Esophagus (tissue), 2 donors: ENCODE measurements at regions not wholly inside any gene's neighbourhood (a gene's known extent, or its start where the extent isn't known, plus 50 kb on each side); places are given as distances from the start of the nearest gene placed in this dataset.

Experiments used
- H3K27ac ChIP-seq, 2 donors: one replicate each; pipeline ENCODE4 v1.5.1; 2013; ENCODE audit warnings: low read depth in 2 of 2, mild to moderate bottlenecking in 2 of 2, inconsistent platforms in 1 of 2, low read length in 1 of 2, moderate library complexity in 1 of 2
- H3K27me3 ChIP-seq, 2 donors: one replicate each; pipeline ENCODE4 v1.6.1; 2013; ENCODE audit warnings: low read length in 2 of 2, control low read depth in 1 of 2, mild to moderate bottlenecking in 1 of 2; ENCODE audit not compliant: insufficient read depth in 2 of 2, control insufficient read depth in 1 of 2
- H3K36me3 ChIP-seq, 2 donors: one replicate each; pipeline ENCODE4 v1.6.1; 2013; ENCODE audit warnings: low read length in 1 of 2; ENCODE audit not compliant: control insufficient read depth in 2 of 2, insufficient read depth in 2 of 2
- H3K4me1 ChIP-seq, 2 donors: one replicate each; pipeline ENCODE4 v1.6.1; 2013; ENCODE audit warnings: low read length in 1 of 2; ENCODE audit not compliant: control insufficient read depth in 2 of 2, insufficient read depth in 2 of 2
- H3K4me3 ChIP-seq, 2 donors: one replicate each; pipeline ENCODE4 v1.5.1; 2013; ENCODE audit warnings: low read length in 2 of 2, mild to moderate bottlenecking in 2 of 2, low read depth in 1 of 2, moderate library complexity in 1 of 2
- H3K9me3 ChIP-seq, 2 donors: one replicate each; pipeline ENCODE4 v1.6.1; 2013; ENCODE audit warnings: mild to moderate bottlenecking in 2 of 2, low read depth in 1 of 2, low read length in 1 of 2, moderate library complexity in 1 of 2; ENCODE audit not compliant: control insufficient read depth in 2 of 2, insufficient read depth in 1 of 2
- WGBS, 2 donors: extraction: QIAGEN DNeasy Blood & Tissue Kit; methylation state at CpG; one replicate each; pipeline ENCODE4 v1.1.7; 2013; 5-methylcytosine and 5-hydroxymethylcytosine counted together
- donor health status: healthy with polysubstance abuse.
- donor health status: Bipolar disorder and iron deficiency.

DNA sequence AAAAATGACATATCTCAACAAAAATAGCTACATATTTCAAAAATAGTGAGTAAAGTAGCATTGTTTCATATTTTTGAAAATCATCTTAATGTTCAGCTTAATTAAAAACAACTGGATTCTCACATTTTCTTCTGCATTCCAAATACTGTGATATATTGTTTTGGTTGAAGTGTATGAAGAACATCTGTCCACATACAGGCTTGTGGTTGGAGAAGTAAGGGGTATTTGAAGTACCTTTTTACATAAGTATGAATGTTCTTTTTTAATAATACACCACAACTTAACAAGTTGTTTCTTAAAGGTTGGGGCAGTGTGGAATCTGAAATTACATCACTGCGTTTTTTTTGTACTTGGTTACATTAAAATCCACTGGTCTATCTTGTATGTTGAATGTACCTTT is 442.5 kb downstream of the KIF20B start:
- H3K36me3 ChIP-seq: no peaks in the 10 kb centered on the region
- H3K4me1 ChIP-seq: no peaks in the 10 kb centered on the region
- WGBS, 2 donors: 88 to 92% methylated on average over 1 of the region's 1 CpG
- H3K4me3 ChIP-seq: no peak overlapping the region
- no peak overlapping the region for H3K27ac ChIP-seq
- peaks cover 0 to 2% of the 10 kb centered on the region in 2 donors for H3K9me3 ChIP-seq
- peaks cover 0 to 5% of the 10 kb centered on the region in 2 donors for H3K27me3 ChIP-seq

GRCh38 chr10:90148116-90148855 is 446.9 kb downstream of the KIF20B start:
- H3K9me3 ChIP-seq: peaks cover 0 to 2% of the 10 kb centered on the region in 2 donors
- no peaks in the 10 kb centered on the region for H3K36me3 ChIP-seq
- H3K27ac ChIP-seq: no peak overlapping the region
- H3K4me3 ChIP-seq: no peak overlapping the region
- no peaks in the 10 kb centered on the region for H3K27me3 ChIP-seq
- WGBS, 2 donors: 64 to 70% methylated on average over 6 of the region's 6 CpGs
- H3K4me1 ChIP-seq: no peaks in the 10 kb centered on the region

DNA sequence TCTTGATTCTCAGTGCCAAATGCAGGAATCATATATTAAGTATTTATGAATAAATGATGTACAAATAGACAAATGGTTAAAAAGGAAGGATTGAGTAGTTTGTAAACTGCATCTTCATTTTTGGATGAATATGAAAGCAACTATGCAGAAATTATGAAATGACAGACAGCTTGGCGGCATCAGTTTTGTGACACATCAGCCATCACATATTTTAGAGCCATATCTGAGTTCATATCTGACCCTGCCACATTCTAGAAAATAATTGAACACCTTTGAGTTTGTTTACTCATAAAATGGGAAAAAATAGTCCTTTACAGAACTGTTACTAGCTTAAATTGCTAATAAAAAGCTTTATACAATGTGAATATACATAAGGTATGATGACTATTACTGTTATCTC is 448.2 kb downstream of the KIF20B start:
- H3K27ac ChIP-seq: no peak overlapping the region
- no peaks in the 10 kb centered on the region for H3K36me3 ChIP-seq
- H3K9me3 ChIP-seq: no peaks in the 10 kb centered on the region
- no peaks in the 10 kb centered on the region for H3K4me1 ChIP-seq
- 90 to 91% methylated on average over 1 of the region's 1 CpG for WGBS, 2 donors
- no peak overlapping the region for H3K4me3 ChIP-seq
- no peaks in the 10 kb centered on the region for H3K27me3 ChIP-seq

GRCh38 chr10:90162271-90162853 is 461.0 kb downstream of the KIF20B start:
- Histone ChIP-seq H3K36me3 (no peaks in the 10 kb centered on the region), H3K9me3 (no peaks in the 10 kb centered on the region), H3K4me3 (no peak overlapping the region), H3K27me3 (no peaks in the 10 kb centered on the region), H3K4me1 (no peaks in the 10 kb centered on the region), H3K27ac (no peak overlapping the region)
- WGBS, 2 donors: 90 to 93% methylated on average over 2 of the region's 2 CpGs

DNA sequence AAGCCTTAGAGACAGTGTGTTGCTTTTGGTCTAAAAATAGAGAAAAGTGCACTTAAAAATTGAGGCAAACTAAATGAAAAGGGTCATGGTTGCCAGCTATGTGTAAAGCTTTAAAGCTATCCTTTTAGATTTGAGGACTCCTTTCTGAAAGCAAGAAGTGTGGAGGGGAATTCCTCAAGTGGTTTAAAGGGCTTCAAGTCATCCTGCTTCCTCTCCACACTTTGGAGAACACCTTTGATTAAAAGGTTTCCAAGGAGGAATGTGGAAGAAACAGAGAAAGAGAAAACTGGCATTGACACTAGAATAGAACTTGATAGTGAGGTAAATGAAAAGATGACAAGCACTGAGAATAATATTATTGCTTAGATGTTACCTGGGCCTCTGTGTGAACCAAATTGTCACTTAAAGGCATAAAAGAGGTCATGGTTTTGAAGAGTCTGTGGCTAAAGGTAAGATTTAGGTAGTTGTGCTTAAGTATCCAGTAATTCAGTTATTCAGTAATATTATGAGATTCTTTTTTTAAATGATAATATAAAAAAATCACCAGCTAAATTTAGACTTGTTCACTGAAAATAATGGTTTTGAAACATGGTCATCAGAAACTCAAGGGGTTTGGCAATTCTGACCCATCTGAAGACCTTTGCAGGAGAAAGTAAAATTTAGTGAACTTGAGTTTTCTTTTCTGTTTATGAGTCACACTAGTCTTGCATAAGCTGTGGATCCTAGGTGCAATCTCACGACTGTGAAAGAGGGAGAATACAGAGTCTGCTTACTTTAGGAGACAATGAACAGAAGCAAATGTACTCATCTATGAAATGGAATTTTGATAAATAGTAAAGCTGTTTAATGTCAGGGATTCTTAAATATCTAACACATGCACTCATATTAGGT is 466.0 kb downstream of the KIF20B start:
- no peaks in the 10 kb centered on the region for H3K27me3 ChIP-seq
- no peaks in the 10 kb centered on the region for H3K4me1 ChIP-seq
- no peak overlapping the region for H3K27ac ChIP-seq
- no peaks in the 10 kb centered on the region for H3K36me3 ChIP-seq
- 17 to 19% methylated on average over 1 of the region's 1 CpG for WGBS, 2 donors
- H3K4me3 ChIP-seq: no peak overlapping the region
- no peaks in the 10 kb centered on the region for H3K9me3 ChIP-seq

DNA sequence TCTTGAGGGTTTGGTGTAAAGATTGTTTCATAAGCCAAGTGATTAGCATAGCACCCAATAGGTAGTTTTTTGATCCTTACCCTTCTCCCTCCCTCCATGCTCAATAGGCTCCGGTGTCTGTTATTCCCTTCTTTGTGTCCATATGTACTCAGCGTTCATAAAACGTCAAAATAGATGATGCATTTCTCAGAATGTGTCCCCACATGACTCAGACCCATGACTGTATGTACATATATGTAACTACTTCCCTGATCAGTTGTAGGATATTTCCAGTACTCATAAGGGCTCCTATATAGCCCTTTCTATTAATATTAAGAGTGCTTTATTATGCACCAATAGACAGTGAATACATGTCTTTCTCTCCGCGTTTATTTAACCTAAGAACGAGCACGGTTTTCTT is 466.9 kb downstream of the KIF20B start:
- H3K27me3 ChIP-seq: no peaks in the 10 kb centered on the region
- H3K27ac ChIP-seq: no peak overlapping the region
- H3K9me3 ChIP-seq: no peaks in the 10 kb centered on the region
- no peaks in the 10 kb centered on the region for H3K4me1 ChIP-seq
- H3K4me3 ChIP-seq: no peak overlapping the region
- 67 to 77% methylated on average over 7 of the region's 7 CpGs for WGBS, 2 donors
- no peaks in the 10 kb centered on the region for H3K36me3 ChIP-seq

DNA sequence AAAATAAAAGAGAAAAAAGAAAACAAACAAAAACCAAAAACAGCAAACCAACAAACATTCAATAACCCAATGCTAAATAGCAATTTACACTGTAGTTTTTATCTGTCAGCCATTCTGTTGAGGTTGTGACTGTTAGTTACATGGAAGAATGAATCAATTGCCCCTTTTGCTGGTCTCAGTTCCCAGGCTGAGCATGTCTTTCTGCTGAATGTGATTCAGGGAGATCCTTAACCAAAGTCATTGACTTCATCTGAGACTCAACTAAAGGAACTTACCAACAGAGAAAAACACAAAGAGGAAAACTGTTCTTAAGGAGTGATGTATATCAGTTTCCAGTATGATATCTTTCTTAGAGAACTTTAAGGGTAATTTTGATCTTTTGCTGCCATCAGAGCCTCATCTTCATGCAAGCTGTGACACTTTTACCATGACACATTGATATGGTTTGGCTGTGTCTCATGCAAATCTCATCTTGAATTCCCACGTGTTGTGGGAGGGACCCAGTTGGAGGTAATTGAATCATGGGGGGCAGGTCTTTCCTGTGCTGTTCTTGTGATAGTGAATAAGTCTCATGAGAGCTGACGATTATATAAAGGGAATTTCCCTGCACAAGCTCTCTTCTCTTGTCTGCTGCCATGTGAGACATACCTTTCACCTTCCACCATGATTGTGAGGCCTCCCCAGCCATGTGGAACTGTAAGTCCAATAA is 469.8 kb downstream of the KIF20B start:
- WGBS, 2 donors: 53 to 64% methylated on average over 2 of the region's 2 CpGs
- H3K9me3 ChIP-seq: no peaks in the 10 kb centered on the region
- H3K36me3 ChIP-seq: no peaks in the 10 kb centered on the region
- no peak overlapping the region for H3K4me3 ChIP-seq
- H3K4me1 ChIP-seq: no peaks in the 10 kb centered on the region
- H3K27ac ChIP-seq: no peak overlapping the region
- no peaks in the 10 kb centered on the region for H3K27me3 ChIP-seq

- Histone ChIP-seq H3K27ac (no peak overlapping the region), H3K9me3 (no peaks in the 10 kb centered on the region), H3K4me1 (no peaks in the 10 kb centered on the region), H3K27me3 (no peaks in the 10 kb centered on the region), H3K4me3 (no peak overlapping the region), H3K36me3 (no peaks in the 10 kb centered on the region)
- 63 to 71% methylated on average over 3 of the region's 3 CpGs for WGBS, 2 donors
Observed at GRCh38 chr10:90174531-90174930, 473.1 kb downstream of the KIF20B start.

GRCh38 chr10:90175161-90175681 is 473.8 kb downstream of the KIF20B start:
- no peak overlapping the region for H3K4me3 ChIP-seq
- H3K9me3 ChIP-seq: no peaks in the 10 kb centered on the region
- H3K27me3 ChIP-seq: no peaks in the 10 kb centered on the region
- H3K27ac ChIP-seq: peak overlapping the region; percentile 30
- no peaks in the 10 kb centered on the region for H3K36me3 ChIP-seq
- WGBS, 2 donors: 38 to 56% methylated on average over 7 of the region's 7 CpGs
- H3K4me1 ChIP-seq: no peaks in the 10 kb centered on the region
